Prostate gland (tissue), 2 donors: ENCODE measurements at regions not wholly inside any gene's neighbourhood (a gene's known extent, or its start where the extent isn't known, plus 50 kb on each side); places are given as distances from the start of the nearest gene placed in this dataset.

Experiments
- CTCF ChIP-seq, 4 experiments: fragments of 200-600 bp in 2 of 4; fragments of 450-650 bp in 2 of 4; sonication (generic) in 2 of 4; IDR thresholded peaks; 1 replicate in 3 of 4; 2 replicates in 1 of 4; pipeline ENCODE4 v1.5.1; 2016 to 2019; ENCODE audit warnings: antibody characterized with exemption in 4 of 4, mild to moderate bottlenecking in 2 of 4, moderate library complexity in 2 of 4
- POLR2AphosphoS5 ChIP-seq: sonication (generic); formaldehyde crosslinking; IDR thresholded peaks from one replicate; pipeline ENCODE4 v1.6.1; 2017; ENCODE audit warnings: antibody characterized with exemption

- TF ChIP-seq CTCF (IDR thresholded peaks at IDR 0.05) (no peak), POLR2AphosphoS5 (no peak)
Observed at GRCh38 chr17:77618173-77618572, 340.3 kb upstream of the TNRC6C start.
